HepG2 (cell line): ENCODE measurements at regions not wholly inside any gene's neighbourhood (a gene's known extent, or its start where the extent isn't known, plus 50 kb on each side); places are given as distances from the start of the nearest gene placed in this dataset.

ENCODE experiments used
- ATAC-seq: fragments of 200-7000 bp; cut with Tn5 transposase; 3 replicates; pipeline ENCODE4 v1.9.1; 2020; ENCODE audit warnings: mild to moderate bottlenecking, moderate library complexity
- BruUV-seq: library from RNA; stranded (reverse); fragments of 400-500 nt; replicated peaks from 2 replicates; lab custom pipeline; 2021; lab: Mats Ljungman, UMichigan
- CTCF ChIA-PET: fragments of 300-600 bp; formaldehyde crosslinking; extraction: SDS; loops from one replicate; lab custom pipeline; 2021; ENCODE audit warnings: low total read pairs, inconsistent platforms, low intra/inter-chr PET ratio; lab: Yijun Ruan, JAX
- POLR2A ChIA-PET: fragments of 350-600 bp; sonication (Branson Sonifier 250); formaldehyde crosslinking; loops from one replicate; lab custom pipeline; 2020; ENCODE audit warnings: antibody characterized with exemption, inconsistent platforms; lab: Yijun Ruan, JAX
- DNase-seq: peaks from one replicate; pipeline ENCODE4 v3.0.0-alpha.2; 2015; ENCODE audit warnings: low spot score
- FAIRE-seq: peaks from 3 replicates; lab custom pipeline; 2011; peaks lifted over from hg19 to GRCh38; lab: Jason Lieb, UNC
- H2AFZ ChIP-seq: one replicate; pipeline ENCODE4 v1.6.1; 2011; ENCODE audit warnings: low read length, inconsistent platforms
- H3K27ac ChIP-seq: fragments of 300-600 bp; 3 replicates; pipeline ENCODE4 v1.8.0; 2011; ENCODE audit warnings: mixed run types, mild to moderate bottlenecking, mixed read lengths, low read length, inconsistent platforms; ENCODE audit not compliant: insufficient read depth; ENCODE audit errors: extremely low read length
- H3K27me3 ChIP-seq, 2 experiments: fragments of 200-600 bp in 1 of 2; 2 replicates in 1 of 2; 3 replicates in 1 of 2; pipeline versions ENCODE4 v1.6.0 to v1.8.0; 2011; ENCODE audit warnings: low read length in 2 of 2, mild to moderate bottlenecking in 2 of 2, moderate library complexity in 2 of 2, inconsistent platforms in 1 of 2; ENCODE audit not compliant: insufficient read depth in 2 of 2, control insufficient read depth in 1 of 2
- H3K36me3 ChIP-seq, 2 experiments: fragments of 200-600 bp in 1 of 2; replicated peaks in 1 of 2; 2 replicates in 1 of 2; 3 replicates in 1 of 2; pipeline versions ENCODE4 v1.5.1 to v1.8.0; 2011; ENCODE audit warnings: low read length in 2 of 2, inconsistent platforms in 1 of 2; ENCODE audit not compliant: insufficient read depth in 2 of 2, control insufficient read depth in 1 of 2
- H3K4me1 ChIP-seq: 2 replicates; pipeline ENCODE4 v1.5.1; 2012; ENCODE audit warnings: low read length, inconsistent platforms; ENCODE audit not compliant: insufficient read depth
- H3K4me2 ChIP-seq: 2 replicates; pipeline ENCODE4 v1.6.0; 2011; ENCODE audit warnings: low read depth, low read length, inconsistent platforms
- H3K4me3 ChIP-seq, 3 experiments: fragments of 200-600 bp in 1 of 3; sonication (generic), shearing (Covaris generic) in 1 of 3; replicated peaks in 1 of 3; 2 replicates each; pipeline ENCODE4 v1.5.1; 2011 to 2016; ENCODE audit warnings: low read length in 3 of 3, inconsistent platforms in 2 of 3, low read depth in 2 of 3, mild to moderate bottlenecking in 2 of 3, control low read depth in 1 of 3, mixed read lengths in 1 of 3; ENCODE audit not compliant: insufficient read depth in 1 of 3
- H3K79me2 ChIP-seq: one replicate; pipeline ENCODE4 v1.6.1; 2011; ENCODE audit warnings: low read length, inconsistent platforms; ENCODE audit not compliant: insufficient read depth
- H3K9ac ChIP-seq: 2 replicates; pipeline ENCODE4 v1.6.0; 2011; ENCODE audit warnings: mild to moderate bottlenecking, low read depth, low read length, inconsistent platforms; ENCODE audit not compliant: insufficient read depth
- H3K9me3 ChIP-seq: 2 replicates; pipeline ENCODE4 v1.5.1; 2012; ENCODE audit warnings: mild to moderate bottlenecking, low read length
- H4K20me1 ChIP-seq: 2 replicates; pipeline ENCODE4 v1.6.0; 2011; ENCODE audit warnings: inconsistent platforms, mild to moderate bottlenecking, low read length, moderate library complexity; ENCODE audit not compliant: insufficient read depth
- CREB1 ChIP-seq, 2 experiments: fragments of 450-650 bp in 1 of 2; IDR thresholded peaks; 2 replicates each; pipeline ENCODE4 v1.6.1; 2016 to 2017; ENCODE audit warnings: control low read depth in 1 of 2, mild to moderate bottlenecking in 1 of 2, missing compliant biosample characterization in 1 of 2, missing genetic modification characterization in 1 of 2
- MIER2 ChIP-seq: IDR thresholded peaks from 2 replicates; pipeline ENCODE4 v1.6.1; 2016; ENCODE audit warnings: missing biosample characterization, missing genetic modification reagents
- NFYB ChIP-seq: sonication (generic); formaldehyde crosslinking; IDR thresholded peaks from 2 replicates; pipeline ENCODE4 v1.4.0; 2020; ENCODE audit warnings: missing genetic modification reagents
- RBFOX2 ChIP-seq: fragments of 200-400 bp; formaldehyde crosslinking; IDR thresholded peaks from 2 replicates; pipeline ENCODE4 v1.6.1; 2017; ENCODE audit warnings: low read depth, mild to moderate bottlenecking, low read length
- ZMYM2 ChIP-seq: sonication (generic); formaldehyde crosslinking; IDR thresholded peaks from 2 replicates; pipeline ENCODE4 v1.8.0; 2022; ENCODE audit warnings: mild to moderate bottlenecking, missing genetic modification reagents
- ZNF264 ChIP-seq: sonication (generic); formaldehyde crosslinking; IDR thresholded peaks from 2 replicates; pipeline ENCODE4 v1.4.0; 2020; ENCODE audit warnings: missing genetic modification reagents
- ZNF605 ChIP-seq: sonication (generic); formaldehyde crosslinking; IDR thresholded peaks from 2 replicates; pipeline ENCODE4 v1.8.0; 2022; ENCODE audit warnings: mild to moderate bottlenecking, missing genetic modification reagents
- ZNF615 ChIP-seq: sonication (generic); formaldehyde crosslinking; IDR thresholded peaks from 2 replicates; pipeline ENCODE4 v1.5.0; 2020; ENCODE audit warnings: mild to moderate bottlenecking, missing genetic modification reagents, borderline replicate concordance
- WGBS: methylation state at CpG from one replicate; pipeline ENCODE4 v1.1.6; 2017; ENCODE audit warnings: low lambda C conversion rate; 5-methylcytosine and 5-hydroxymethylcytosine counted together
- in situ Hi-C: cut with HindIII; loops from 2 replicates; pipeline ENCODE4 v1.10.0; 2017; ENCODE audit warnings: low pct_unique_long_range_greater_than_20kb; ENCODE audit not compliant: extremely low pct_ligation_motif_present
- intact Hi-C: fragments of 100-400 bp; cut with micrococcal nuclease; formaldehyde crosslinking; loops from one replicate; pipeline ENCODE4 v1.10.0; 2022; ENCODE audit not compliant: unreplicated experiment
- TF ChIP-seq, protein P1 (sequence below): IDR thresholded peaks from 2 replicates; pipeline ENCODE4 v1.6.1; 2016; ENCODE audit warnings: mild to moderate bottlenecking
- TF ChIP-seq, protein P2 (sequence below): IDR thresholded peaks from 2 replicates; pipeline ENCODE4 v1.6.1; 2016; ENCODE audit warnings: low read depth, missing genetic modification reagents, missing compliant biosample characterization
- TF ChIP-seq, protein P3 (sequence below): sonication (generic); formaldehyde crosslinking; IDR thresholded peaks from 2 replicates; pipeline ENCODE4 v1.4.0; 2020; ENCODE audit warnings: mild to moderate bottlenecking, missing genetic modification reagents
- TF ChIP-seq, protein P4 (sequence below): sonication (generic); formaldehyde crosslinking; IDR thresholded peaks from 2 replicates; pipeline ENCODE4 v1.4.0; 2020; ENCODE audit warnings: missing genetic modification reagents

DNA sequence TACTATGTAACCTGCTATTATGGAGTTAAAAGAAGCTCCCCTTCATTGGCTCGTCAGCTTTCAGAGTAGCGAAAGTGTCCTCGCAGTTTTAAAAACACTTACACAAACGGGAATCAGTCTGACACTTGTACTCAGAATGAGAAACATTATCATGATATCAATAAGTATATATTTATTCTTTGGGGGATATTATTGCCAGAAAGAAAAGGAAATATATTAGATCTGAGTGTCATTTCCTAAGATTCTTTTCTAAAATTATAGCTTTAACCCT lies 584.5 kb downstream of the ZEB2 start (continued):
- TF ChIP-seq, protein P1, sequence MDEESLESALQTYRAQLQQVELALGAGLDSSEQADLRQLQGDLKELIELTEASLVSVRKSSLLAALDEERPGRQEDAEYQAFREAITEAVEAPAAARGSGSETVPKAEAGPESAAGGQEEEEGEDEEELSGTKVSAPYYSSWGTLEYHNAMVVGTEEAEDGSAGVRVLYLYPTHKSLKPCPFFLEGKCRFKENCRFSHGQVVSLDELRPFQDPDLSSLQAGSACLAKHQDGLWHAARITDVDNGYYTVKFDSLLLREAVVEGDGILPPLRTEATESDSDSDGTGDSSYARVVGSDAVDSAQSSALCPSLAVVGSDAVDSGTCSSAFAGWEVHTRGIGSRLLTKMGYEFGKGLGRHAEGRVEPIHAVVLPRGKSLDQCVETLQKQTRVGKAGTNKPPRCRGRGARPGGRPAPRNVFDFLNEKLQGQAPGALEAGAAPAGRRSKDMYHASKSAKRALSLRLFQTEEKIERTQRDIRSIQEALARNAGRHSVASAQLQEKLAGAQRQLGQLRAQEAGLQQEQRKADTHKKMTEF (CRISPR knock-in tag) = no peak
- TF ChIP-seq, protein P2, sequence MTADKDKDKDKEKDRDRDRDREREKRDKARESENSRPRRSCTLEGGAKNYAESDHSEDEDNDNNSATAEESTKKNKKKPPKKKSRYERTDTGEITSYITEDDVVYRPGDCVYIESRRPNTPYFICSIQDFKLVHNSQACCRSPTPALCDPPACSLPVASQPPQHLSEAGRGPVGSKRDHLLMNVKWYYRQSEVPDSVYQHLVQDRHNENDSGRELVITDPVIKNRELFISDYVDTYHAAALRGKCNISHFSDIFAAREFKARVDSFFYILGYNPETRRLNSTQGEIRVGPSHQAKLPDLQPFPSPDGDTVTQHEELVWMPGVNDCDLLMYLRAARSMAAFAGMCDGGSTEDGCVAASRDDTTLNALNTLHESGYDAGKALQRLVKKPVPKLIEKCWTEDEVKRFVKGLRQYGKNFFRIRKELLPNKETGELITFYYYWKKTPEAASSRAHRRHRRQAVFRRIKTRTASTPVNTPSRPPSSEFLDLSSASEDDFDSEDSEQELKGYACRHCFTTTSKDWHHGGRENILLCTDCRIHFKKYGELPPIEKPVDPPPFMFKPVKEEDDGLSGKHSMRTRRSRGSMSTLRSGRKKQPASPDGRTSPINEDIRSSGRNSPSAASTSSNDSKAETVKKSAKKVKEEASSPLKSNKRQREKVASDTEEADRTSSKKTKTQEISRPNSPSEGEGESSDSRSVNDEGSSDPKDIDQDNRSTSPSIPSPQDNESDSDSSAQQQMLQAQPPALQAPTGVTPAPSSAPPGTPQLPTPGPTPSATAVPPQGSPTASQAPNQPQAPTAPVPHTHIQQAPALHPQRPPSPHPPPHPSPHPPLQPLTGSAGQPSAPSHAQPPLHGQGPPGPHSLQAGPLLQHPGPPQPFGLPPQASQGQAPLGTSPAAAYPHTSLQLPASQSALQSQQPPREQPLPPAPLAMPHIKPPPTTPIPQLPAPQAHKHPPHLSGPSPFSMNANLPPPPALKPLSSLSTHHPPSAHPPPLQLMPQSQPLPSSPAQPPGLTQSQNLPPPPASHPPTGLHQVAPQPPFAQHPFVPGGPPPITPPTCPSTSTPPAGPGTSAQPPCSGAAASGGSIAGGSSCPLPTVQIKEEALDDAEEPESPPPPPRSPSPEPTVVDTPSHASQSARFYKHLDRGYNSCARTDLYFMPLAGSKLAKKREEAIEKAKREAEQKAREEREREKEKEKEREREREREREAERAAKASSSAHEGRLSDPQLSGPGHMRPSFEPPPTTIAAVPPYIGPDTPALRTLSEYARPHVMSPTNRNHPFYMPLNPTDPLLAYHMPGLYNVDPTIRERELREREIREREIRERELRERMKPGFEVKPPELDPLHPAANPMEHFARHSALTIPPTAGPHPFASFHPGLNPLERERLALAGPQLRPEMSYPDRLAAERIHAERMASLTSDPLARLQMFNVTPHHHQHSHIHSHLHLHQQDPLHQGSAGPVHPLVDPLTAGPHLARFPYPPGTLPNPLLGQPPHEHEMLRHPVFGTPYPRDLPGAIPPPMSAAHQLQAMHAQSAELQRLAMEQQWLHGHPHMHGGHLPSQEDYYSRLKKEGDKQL (CRISPR knock-in tag) = no peak

DNA sequence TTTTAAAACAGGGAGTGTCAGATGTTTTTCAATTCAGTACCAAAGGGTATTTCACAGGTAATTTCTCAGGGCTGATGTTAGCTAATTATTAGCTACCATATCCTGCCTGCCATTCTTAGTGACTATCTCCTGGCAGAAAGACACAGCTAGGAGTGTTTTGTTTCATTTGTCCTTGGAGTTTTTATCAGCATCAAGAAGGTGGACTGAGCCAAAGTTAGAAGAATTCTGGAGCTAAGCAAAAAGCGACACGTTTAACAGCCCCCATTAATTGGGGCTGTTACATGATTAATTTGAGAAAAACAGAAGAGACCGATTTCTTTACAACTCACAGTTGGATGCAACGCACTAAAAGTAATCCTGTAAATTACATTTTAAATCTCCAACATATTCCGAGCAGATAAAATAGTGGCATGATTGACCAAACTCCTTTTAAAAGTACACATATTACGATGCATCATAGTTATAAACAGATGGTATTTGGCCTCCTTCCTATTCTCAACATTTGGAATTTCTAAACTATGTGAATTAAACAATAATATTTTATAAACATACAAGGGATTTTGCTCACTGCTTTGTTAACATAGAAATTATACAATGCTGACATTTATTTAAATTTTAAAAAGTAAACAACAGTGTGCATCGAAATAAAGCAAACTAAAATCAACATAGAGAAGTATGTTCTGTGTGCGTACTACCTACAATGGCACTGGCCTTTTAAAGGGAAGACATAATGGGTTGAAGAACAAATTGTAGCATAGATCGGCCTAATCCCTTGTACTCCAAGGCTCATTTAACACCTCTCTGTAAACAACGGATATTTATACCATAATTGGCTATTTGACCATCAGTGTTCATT lies 585.1 kb downstream of the ZEB2 start:
- POLR2A ChIA-PET = no interaction called here
- H3K79me2 ChIP-seq = no peaks in the 10 kb centered on the region
- in situ Hi-C loops = no loop called here
- TF ChIP-seq ZNF605 (CRISPR knock-in tag) = no peak
- no peak for TF ChIP-seq ZNF615
- TF ChIP-seq ZNF264 (CRISPR knock-in tag) = no peak
- TF ChIP-seq MIER2 (CRISPR knock-in tag) = no peak
- TF ChIP-seq, protein P3, sequence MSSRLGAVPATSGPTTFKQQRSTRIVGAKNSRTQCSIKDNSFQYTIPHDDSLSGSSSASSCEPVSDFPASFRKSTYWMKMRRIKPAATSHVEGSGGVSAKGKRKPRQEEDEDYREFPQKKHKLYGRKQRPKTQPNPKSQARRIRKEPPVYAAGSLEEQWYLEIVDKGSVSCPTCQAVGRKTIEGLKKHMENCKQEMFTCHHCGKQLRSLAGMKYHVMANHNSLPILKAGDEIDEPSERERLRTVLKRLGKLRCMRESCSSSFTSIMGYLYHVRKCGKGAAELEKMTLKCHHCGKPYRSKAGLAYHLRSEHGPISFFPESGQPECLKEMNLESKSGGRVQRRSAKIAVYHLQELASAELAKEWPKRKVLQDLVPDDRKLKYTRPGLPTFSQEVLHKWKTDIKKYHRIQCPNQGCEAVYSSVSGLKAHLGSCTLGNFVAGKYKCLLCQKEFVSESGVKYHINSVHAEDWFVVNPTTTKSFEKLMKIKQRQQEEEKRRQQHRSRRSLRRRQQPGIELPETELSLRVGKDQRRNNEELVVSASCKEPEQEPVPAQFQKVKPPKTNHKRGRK (CRISPR knock-in tag) = no peak
- no peak for TF ChIP-seq NFYB (CRISPR knock-in tag)
- TF ChIP-seq ZMYM2 (CRISPR knock-in tag) = no peak
- TF ChIP-seq CREB1 (IDR thresholded peaks at IDR 0.05) = no peak
- TF ChIP-seq CREB1 (CRISPR knock-in tag; IDR thresholded peaks at IDR 0.05) = no peak
- TF ChIP-seq, protein P4, sequence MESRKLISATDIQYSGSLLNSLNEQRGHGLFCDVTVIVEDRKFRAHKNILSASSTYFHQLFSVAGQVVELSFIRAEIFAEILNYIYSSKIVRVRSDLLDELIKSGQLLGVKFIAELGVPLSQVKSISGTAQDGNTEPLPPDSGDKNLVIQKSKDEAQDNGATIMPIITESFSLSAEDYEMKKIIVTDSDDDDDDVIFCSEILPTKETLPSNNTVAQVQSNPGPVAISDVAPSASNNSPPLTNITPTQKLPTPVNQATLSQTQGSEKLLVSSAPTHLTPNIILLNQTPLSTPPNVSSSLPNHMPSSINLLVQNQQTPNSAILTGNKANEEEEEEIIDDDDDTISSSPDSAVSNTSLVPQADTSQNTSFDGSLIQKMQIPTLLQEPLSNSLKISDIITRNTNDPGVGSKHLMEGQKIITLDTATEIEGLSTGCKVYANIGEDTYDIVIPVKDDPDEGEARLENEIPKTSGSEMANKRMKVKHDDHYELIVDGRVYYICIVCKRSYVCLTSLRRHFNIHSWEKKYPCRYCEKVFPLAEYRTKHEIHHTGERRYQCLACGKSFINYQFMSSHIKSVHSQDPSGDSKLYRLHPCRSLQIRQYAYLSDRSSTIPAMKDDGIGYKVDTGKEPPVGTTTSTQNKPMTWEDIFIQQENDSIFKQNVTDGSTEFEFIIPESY (CRISPR knock-in tag) = no peak
- TF ChIP-seq RBFOX2 = no peak

More for the DNA sequence above, 585.1 kb downstream of the ZEB2 start:
- H3K4me1 ChIP-seq = peaks cover 5% of the 10 kb centered on the region; the same call in 1 of the 2 replicates
- WGBS = 34% methylated on average over 10 of the region's 10 CpGs
- H3K9ac ChIP-seq = no peak overlapping the region
- ATAC-seq (no peak; the same call in 2 of the 3 replicates), DNase-seq (no peak), FAIRE-seq (no peak)
- no peaks in the 10 kb centered on the region for H4K20me1 ChIP-seq
- peaks cover 0 to 25% of the 10 kb centered on the region in 2 experiments; a peak in 3 of 5 replicates for H3K27me3 ChIP-seq
- no peak overlapping the region for H2AFZ ChIP-seq
- no peaks in the 10 kb centered on the region for H3K36me3 ChIP-seq
- no peaks in the 10 kb centered on the region for H3K9me3 ChIP-seq
- H3K27ac ChIP-seq = no peak overlapping the region
- H3K4me3 ChIP-seq = no peak overlapping the region
- CTCF ChIA-PET = no interaction called here
- BruUV-seq = no TSS peak
- intact Hi-C loops = no loop called here
- H3K4me2 ChIP-seq = no peak overlapping the region
